ENCODE measurements at regions not wholly inside any gene's neighbourhood (a gene's known extent, or its start where the extent isn't known, plus 50 kb on each side); places are given as distances from the start of the nearest gene placed in this dataset.
A peak's percentile ranks its signal among the peaks of the same experiment; 100 is the strongest.

DNA sequence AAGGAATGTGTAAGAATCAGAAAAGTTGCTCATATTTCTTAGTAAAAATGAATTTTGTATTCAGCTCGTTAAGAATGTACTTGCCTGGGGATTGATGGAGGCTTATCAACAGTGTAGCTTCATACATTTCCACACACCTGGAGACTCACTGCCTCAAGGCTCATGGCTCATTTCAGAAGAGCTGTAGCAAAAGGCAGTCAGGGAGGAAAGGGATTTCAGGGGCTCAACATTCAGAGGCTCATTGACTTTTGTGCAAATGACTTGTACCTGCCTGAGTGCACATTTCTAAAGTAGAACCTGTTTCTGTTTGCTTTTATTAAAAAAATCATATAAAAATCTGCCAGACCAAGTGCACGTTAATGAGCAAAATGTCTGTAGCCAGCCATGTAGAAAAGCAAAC lies 304.4 kb downstream of the KCNS3 start:
- no peak for DNase-seq (ENCODE audit: low spot score)

DNA sequence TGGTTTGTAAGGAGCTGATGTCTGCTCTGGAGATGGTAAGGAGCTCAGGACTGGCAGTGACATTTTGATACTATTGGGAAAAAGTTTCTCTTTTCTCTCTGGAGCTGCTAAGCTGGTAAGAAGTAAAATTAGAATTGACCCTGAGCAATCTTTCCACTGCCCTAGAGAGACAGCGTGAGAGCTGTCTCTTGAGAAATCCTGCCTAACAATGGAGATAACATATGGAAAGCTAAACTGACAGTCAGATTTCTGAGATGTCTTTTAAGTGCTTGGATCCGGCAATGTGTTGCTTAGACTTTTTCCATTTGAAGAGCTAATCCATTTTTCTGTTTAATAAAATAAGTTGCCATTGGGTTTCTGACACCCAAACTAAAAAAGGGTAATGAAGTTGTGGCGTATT lies 302.4 kb downstream of the KCNS3 start:
- DNase-seq (ENCODE audit: low spot score): no peak

DNA sequence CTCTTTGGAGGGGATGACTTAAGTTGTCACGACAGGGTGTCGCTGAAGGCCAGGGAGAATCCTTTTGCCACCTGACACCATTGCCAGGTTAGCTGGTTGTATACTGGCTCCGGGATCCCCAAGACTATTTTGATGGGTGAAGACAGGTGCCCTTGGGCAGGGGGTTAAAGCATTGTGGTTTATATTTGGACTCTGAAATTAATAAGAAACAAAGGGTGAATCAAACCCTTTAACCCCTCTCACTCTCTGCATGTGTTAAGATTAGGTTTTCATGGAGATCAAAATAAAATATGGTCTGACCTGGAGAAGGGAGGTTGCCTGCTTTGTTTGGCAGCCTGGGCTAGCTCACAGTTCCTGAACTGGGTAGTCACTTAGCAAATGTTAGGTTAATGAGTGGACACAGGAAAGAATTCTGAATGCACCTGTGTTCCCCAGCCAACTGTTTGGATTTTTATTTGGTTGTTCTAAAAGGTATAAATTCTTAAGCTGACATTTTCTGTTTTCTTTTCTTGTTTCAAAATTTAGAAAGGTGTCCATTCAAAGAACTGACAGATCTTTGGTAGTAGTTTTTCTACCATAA lies 301.7 kb downstream of the KCNS3 start:
- DNase-seq (ENCODE audit: low spot score): no peak

DNA sequence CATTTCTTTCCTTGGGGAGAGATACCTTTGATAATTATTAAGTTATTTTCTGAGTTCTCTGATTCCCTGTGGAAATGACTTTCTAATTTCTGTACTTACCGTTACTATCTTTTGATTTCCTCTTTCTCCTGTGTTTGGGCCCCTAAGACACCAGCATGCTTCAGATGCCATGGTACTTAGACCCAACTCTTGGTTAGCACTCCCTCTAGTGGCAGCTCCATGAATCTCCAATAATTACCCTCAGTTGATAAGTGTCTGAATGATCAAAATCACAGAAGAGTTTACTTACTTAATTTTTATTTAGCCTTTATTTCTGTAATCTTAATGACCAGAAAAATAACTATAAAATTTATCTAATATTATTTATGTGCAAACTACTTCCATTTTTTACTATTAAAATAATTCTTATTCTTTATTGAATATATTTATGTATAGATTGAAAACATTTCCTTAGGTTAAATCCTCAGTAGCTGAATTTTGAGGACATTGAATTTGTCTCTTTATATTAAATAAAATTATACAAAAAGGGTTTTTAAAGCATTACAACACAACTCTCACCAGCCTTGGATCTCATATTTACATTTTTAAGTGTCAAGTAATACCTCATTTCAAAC lies 300.4 kb downstream of the KCNS3 start:
- DNase-seq (ENCODE audit: low spot score): peak; percentile 24

DNA sequence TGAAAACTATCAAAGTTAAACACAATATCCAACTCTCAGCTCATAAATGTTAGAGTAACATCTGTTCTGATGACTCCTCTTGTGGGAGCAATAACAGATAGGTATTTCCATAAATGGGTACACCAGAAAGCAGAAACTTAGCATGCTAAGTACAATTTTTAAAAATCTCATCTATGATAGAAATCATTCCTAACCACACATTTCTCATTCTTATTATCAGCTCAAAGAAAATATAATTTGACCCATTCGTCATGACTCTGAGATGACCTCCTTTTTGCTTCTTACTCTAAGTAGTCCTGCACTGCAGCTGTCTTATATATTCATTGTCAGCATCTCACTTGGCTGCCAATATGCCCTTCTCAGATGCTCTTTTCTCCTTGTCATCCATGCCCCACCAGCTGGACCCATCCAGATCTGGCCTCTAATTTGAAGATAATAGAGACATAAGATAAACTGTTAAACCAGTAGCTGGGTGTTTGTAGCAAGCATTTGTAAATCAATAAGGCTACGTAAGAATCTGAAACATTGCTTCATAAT lies 298.3 kb downstream of the KCNS3 start:
- no peak for DNase-seq (ENCODE audit: low spot score)

DNA sequence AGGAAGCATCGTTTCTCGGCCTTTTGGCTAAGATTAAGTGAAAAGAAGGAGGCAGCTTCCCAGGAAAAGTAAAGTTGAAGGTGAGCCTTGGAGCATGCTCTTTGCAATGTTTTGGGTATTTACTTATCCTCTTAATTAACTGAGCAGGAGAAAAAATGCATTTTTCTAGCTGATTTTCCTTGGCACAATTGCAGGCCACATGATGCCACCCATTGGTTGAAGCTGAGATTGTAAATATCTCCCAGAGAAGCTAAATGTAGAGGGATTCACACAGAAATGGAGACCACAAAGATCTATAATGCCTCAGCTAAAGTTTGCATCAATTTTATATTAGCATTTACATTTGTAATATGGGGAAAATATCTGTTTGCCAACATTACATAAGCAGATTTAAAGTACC lies 294.1 kb downstream of the KCNS3 start:
- no peak for DNase-seq (ENCODE audit: low spot score)

DNA sequence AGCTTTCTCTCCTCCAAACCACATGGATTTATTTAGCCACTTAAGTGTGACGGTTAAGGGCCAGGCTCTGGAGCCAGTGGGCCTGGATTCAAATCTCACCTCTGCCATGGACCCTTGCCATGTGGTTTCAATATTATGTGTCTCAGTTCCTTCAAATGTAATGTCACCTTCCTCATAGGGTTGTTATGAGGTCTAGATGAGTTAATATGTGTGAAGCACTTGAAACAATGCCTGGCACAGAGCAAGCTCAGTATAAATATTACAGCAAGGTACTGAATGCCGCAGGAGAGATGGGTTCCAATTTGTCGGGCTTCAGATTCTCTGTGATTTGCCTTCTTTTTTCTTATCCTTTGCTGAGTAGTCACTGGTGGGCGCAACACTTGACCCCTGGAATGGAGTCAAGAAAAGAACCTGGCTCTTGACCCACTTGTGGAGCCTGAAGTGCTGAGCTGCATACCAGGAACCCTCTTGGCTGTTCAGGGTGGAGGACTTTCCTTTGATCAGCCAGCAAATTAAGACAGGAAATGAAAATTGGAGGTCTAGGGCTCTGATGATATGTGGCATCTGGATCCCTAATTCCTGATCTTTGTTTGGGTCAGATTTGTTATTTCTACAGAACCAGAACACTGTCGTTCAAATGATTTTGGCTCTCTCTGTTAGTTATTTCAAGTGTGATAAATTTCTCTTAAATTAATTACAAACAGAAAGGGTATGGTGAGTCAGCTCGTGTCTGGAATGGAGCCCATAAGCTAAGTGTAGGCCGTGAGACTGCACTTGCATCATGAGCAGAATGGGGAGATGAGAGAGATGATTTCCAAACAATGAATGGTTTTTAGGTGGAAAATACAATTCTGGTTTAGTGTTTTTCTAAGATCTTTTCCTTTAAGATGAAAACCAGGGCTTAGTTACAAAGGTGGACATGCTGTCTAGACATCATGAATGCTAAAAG lies 293.0 kb downstream of the KCNS3 start:
- no peak for DNase-seq (ENCODE audit: low spot score)

DNA sequence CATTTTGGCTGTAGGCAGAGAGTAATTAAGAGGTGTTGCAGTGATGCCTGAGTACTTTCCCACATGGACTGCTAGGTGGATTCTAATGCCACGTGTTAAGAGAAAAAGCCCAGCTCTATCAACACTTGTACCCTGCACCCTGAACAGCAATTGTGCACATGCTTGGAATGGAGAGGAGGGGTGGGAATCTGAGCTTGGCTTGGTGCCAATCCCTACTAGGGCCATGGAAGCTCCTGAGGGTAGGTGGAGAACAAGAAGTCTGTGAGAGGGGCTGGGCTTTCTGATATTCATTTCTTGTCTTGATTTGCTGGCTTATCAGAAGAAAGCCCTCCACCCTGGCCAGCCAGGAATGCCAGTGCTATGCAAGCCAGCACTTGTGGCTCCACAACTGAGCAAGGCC lies 292.2 kb downstream of the KCNS3 start:
- DNase-seq (ENCODE audit: low spot score): no peak

DNA sequence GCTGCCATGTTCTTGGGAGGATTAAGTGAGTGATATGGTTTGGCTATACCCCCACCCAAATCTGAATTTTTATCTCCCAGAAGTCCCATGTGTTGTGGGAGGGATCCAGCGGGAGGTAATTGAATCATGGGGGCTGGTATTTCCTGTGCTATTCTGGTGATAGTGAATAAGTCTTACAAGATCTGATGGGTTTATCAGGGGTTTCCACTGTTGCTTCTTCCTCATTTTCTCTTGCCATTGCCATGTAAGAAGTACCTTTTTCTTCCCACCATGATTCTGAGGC lies 291.4 kb downstream of the KCNS3 start:
- no peak for DNase-seq (ENCODE audit: low spot score)

DNA sequence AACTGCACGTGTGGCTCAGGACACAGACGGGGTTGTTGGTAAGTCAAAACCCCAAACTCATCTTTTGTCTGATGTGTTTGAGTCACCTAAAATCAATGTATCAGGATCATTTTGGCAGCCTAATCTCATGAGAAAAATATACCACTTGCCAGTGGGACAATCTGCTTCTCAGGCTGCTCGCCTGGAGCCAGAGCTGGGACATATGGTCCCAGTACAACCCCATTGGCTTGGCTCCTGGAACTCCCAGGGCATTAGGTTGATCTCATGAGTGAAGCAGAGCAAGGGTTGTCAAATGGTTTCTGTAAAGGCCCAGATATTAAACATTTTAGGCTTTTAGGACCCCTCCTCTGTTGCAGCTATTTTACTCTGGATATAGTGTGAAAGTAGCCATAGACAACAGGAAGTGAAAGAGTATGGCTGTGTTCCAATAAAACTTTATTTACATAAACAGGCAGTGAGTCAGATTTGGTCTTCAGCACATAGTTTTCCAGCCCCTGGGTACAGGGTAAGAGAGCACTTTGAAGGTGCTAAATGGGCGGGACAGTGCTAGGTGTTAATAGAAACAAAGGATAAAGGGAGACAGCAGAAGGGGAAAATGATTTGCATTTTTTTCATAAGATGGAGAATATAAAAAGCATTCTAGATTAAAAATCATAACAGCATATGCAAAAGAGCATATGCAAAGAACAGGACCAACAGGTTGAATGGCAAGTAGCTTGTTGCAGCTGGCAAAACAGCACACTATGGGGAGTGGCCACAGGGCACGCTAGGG lies 290.8 kb downstream of the KCNS3 start:
- no peak for DNase-seq (ENCODE audit: low spot score)

DNA sequence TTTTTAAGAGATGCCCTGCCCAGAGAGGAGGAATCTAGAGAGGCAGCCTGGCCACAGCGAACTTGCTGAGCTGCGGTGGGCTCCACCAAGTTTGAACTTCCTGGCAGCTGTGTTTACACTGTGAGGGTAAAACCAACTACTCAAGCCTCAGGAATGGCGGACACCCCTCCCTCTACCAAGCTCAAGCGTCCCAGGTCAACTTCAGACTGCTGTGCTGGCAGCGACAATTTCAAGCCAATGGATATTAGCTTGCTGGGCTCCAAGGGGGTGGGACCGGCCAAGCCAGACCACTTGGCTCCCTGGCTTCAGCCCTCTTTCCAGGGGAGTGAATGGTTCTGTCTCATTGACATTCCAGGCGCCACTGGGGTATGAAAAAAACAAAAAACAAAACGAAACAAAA lies 289.4 kb downstream of the KCNS3 start:
- no peak for DNase-seq (ENCODE audit: low spot score)

DNA sequence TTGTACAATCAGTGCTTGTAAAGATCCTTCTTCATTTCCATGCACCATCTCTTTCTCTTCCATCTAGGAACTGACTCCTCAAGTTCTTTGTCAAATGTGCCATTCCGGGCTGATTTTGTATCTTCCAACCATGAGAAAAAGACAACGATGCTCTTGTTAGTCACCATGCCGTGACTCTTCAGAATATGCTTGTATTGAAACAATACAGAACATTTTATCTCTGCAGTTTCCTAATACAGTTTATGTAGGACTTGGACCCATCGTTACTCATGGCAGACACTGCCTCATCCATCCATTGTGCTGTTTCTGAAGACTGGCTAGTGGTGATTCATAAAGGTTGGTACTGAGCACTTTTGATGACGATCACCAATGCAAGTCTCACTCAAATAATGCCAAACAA lies 283.2 kb downstream of the KCNS3 start:
- no peak for DNase-seq (ENCODE audit: low spot score)

DNA sequence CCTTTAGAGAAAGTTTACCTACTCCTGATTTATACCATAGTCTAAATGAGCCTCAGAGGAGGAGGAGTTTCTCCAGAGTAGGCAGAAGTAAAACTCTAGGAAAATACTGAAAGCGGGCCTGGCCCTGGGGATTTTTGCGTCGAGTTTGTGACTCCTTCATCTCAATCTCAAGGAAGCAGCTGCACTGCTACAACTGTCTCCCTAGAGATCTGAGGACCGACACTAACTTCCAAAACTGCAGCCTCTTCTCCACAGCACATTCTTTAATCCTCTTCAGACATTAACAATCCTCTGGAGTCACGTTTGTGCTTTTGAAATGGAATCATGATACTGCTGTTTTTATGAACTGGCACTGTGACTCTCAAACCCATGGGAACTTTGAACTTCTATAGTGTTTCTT lies 281.4 kb downstream of the KCNS3 start:
- DNase-seq (ENCODE audit: low spot score): no peak

DNA sequence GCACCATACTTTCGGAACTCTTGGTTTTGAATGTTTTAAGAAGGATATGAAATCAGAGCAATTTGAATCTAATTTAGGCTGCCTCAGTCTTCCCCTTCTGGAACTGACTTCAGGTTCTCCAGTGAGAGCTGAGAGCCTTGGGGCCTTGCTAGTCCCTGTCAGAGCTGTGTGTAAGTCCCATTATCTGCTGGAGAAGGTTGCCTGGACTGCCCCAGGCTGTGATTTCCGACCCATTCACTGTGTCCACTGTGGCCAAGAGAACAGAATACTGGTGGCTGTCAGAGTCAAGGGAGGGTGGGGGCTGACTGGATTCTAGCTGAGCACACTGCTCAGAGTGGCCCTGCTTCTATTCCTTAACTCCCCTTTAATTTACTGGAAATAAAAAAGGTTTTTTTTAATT lies 278.0 kb downstream of the KCNS3 start:
- DNase-seq (ENCODE audit: low spot score): no peak

DNA sequence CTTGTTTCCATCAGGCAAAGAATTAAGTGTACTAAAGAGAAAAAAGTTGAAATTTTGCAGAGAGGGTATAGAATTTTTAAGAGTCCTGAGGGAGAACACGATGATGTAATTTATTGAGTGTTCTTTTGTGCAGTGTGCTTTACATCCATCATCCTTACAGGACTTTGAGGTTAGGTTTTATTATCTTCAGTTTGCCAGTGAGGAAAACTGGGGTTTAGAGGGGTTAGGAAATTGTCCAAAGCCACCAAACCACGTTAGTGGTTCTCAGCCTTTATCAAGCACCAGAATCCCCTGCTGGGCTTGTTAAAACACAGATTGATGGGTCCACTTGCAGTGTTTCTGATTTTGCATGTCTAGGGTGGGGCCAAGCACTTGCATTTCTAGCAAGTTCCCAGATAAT lies 277.5 kb downstream of the KCNS3 start:
- no peak for DNase-seq (ENCODE audit: low spot score)

DNA sequence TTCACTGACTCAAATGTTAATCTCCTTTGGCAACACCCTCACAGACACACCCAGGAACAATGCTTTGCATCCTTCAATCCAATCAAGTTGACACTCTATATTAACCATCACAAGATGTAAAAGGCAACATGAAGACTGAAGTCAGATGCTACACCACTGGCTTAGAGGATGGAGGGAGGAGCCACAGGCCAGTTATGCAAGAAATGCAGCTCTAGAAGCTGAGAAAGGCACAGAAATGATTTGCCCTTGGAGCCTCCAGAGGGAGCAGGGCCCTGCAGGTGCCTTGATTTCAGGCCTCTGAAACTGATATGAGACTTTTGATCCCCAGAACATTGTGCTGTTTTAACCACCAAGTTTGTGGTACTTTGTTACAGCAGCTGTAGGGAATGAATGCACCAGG lies 276.3 kb downstream of the KCNS3 start:
- DNase-seq (ENCODE audit: low spot score): no peak

DNA sequence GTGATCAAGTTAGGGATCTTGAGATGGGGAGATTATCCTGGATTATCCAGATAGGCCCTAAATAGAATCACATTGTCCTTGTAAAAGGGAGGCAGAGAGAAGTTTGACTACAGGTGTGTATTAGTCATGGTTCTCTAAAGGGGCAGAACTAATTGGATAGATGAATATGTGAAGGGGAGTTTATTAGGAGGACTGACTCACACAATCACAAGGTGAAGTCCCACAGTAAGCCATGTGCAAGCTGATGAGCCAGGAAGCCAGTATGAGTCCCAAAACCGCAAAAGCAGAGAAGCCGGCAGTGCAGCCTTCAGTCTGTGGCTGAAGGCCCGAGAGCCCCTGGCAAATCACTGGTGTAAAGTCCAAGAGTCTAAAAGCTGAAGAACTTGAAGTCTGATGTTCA lies 275.8 kb downstream of the KCNS3 start:
- no peak for DNase-seq (ENCODE audit: low spot score)

DNA sequence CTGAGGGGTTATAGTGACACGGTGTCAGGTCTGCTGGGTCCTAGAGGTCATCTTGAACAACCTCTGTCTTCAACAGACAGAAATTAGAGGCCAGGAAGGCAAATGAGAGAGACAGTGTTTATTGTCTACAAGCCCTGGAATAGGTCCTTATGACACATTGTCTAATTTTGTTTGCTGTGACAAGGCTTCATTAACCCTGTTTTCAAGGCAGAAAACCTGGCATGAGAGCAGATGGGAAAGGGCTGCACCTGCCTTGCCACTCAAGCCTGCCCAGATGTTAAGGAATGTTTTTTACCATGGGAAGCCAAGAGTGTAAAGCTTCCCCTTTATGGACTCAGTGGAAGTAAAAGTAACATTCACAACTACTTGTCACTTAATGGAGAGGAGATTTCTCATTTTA lies 275.3 kb downstream of the KCNS3 start:
- no peak for DNase-seq (ENCODE audit: low spot score)

DNA sequence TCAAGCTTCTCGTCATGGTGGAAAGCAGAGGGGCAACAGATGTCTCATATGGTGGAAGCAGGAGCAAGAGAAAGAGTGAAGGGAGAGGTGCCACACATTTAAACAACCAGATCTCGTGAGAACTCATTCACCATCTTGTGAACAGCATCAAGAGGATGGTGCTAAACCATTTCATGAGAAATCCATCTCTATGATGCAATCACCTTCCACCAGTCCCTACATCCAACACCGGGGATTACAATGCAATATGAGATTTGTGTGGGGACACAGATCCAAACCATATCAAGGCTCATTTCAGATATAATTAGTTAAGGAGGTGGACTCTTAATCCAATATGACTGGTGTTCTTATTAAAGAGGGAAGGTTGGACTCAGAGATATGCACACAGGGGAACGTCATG lies 272.8 kb downstream of the KCNS3 start:
- DNase-seq (ENCODE audit: low spot score): no peak

DNA sequence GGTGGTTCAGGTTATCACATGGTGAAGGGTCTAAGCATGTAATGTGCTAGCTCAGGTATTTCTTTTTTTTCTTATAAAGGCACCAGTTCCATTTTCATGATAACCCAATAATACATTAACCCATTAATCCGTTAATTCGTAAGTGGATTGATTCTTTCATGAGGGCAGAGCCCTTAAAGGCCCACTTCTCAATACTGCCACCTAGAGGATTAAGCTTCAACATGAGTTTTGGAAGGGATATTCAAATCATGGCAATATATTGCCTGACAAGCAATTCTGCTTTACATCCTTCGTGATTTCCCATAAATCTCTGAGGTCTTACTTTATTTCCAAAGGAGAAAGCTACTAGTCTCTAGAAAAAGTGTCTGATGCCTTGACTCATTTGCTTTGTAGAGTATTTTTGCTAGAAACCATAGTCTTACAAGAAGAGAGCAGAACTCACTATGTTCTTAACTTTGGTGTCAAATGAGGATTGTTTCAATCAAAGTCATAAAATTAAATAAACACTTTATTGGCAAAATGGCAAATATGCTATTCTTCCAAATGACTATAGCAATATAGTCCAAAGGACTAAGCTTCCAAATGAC lies 271.3 kb downstream of the KCNS3 start:
- peak; percentile 16 for DNase-seq (ENCODE audit: low spot score)

DNA sequence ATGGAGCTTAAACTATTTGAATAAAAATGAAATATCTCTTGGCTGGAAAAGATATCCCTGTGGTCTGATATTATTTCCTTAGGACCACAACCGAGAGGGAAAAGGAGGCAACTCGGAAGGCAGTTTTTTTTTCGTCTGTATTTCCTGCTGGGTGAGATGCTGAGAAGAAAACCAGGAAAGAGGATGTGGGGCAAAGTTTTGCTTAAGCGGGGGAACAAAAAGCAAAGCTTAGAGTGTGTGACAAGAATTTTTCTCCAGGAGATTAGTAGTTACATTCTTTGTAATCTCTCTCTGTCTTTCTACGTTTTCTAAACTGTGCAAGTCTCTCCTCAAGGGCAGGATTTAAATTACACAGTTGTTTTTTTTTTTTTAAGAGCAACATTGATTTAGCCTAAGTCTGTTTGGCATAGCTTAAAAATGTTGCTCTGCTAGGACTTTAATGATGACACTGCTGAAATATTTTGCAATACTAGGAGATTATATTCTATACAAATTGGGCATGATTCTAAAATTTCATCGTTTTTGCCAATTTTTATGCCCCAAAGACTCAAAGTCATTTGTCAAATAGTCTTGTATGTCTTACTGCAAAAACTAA lies 258.5 kb downstream of the KCNS3 start:
- no peak for DNase-seq (ENCODE audit: low spot score)

DNA sequence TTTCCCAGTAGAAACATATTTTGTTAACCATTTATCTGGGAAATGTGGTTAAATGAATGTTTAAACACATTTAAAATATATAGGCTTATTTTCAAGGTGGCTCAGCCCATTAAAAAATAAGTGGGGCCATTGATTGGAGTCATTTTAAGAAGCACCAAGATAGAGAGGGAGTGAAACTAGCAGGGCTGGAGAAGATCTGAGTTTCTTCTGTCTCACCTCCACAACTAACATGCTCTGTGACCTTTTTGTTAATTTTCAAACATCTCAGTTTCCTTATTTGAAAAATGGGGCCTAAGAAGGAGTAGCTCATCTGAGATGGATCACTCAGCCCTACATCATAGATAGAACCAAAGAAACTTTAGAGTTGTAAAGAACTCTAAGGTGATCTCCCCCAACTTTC lies 254.8 kb downstream of the KCNS3 start:
- DNase-seq (ENCODE audit: low spot score): no peak
